NB4 (cell line): ENCODE measurements at regions not wholly inside any gene's neighbourhood (a gene's known extent, or its start where the extent isn't known, plus 50 kb on each side); places are given as distances from the start of the nearest gene placed in this dataset.

Source experiments
- MYC ChIP-seq: IDR thresholded peaks from 2 replicates; pipeline ENCODE4 v1.6.1; 2011; ENCODE audit warnings: low read depth, low read length
- TF ChIP-seq, protein P1 (sequence below): IDR thresholded peaks from one replicate; pipeline ENCODE4 v1.5.1; 2012; ENCODE audit warnings: low read depth, low read length
- TF ChIP-seq, protein P2 (sequence below): IDR thresholded peaks from 2 replicates; pipeline ENCODE4 v1.6.1; 2011; ENCODE audit warnings: low read depth, low read length

DNA sequence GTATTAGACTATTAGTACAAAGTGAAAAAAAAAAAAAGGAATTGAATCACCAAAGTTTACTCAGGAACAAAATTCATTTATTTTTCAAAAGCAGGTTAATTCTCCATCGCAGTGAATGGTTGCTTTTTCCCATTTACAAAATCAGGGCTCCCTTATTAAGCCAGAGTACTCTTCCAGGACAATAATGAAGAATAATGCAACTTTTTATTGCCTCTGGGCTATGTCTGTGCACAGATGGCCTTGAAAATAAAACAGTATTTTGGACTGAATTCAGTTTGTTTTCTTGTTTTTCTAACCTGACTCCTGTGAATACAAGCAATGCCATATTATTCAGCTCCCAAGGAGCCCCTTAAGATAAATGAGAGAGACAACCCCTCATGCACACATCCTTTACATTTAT, 246.8 kb downstream of the KCNS3 start:
- TF ChIP-seq, protein P1, sequence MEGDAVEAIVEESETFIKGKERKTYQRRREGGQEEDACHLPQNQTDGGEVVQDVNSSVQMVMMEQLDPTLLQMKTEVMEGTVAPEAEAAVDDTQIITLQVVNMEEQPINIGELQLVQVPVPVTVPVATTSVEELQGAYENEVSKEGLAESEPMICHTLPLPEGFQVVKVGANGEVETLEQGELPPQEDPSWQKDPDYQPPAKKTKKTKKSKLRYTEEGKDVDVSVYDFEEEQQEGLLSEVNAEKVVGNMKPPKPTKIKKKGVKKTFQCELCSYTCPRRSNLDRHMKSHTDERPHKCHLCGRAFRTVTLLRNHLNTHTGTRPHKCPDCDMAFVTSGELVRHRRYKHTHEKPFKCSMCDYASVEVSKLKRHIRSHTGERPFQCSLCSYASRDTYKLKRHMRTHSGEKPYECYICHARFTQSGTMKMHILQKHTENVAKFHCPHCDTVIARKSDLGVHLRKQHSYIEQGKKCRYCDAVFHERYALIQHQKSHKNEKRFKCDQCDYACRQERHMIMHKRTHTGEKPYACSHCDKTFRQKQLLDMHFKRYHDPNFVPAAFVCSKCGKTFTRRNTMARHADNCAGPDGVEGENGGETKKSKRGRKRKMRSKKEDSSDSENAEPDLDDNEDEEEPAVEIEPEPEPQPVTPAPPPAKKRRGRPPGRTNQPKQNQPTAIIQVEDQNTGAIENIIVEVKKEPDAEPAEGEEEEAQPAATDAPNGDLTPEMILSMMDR = no peak
- TF ChIP-seq MYC = no peak
- TF ChIP-seq, protein P2, sequence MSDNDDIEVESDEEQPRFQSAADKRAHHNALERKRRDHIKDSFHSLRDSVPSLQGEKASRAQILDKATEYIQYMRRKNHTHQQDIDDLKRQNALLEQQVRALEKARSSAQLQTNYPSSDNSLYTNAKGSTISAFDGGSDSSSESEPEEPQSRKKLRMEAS = no peak
